Psoas muscle (tissue), 7 donors: ENCODE measurements at regions not wholly inside any gene's neighbourhood (a gene's known extent, or its start where the extent isn't known, plus 50 kb on each side); places are given as distances from the start of the nearest gene placed in this dataset.
"Not testable (repeated sequence)": the region's sequence is repeated elsewhere in the genome, so short reads cannot be mapped to it uniquely, and the experiment has no call there.

Experiments used
- ATAC-seq, 4 donors: fragments of 200-7000 bp; cut with Tn5 transposase; one replicate each; pipeline ENCODE4 v1.9.1; 2020; ENCODE audit warnings: moderate library complexity in 3 of 4, mild to moderate bottlenecking in 2 of 4
- DNase-seq, 2 donors: peaks; one replicate each; pipeline ENCODE4 v3.0.0-alpha.2; 2020
- H3K27ac ChIP-seq: fragments of 200-600 bp; one replicate; pipeline ENCODE4 v1.8.0; 2022
- H3K27me3 ChIP-seq, 3 donors: fragments of 200-600 bp in 1 of 3; one replicate each; pipeline versions ENCODE4 v1.6.1 to v1.8.0; 2013 to 2022; ENCODE audit warnings: low read length in 2 of 3, mild to moderate bottlenecking in 2 of 3, moderate library complexity in 1 of 3; ENCODE audit not compliant: insufficient read depth in 3 of 3
- H3K36me3 ChIP-seq, 2 donors: fragments of 200-600 bp in 1 of 2; one replicate each; pipeline versions ENCODE4 v1.6.1 to v1.8.0; 2013 to 2022; ENCODE audit warnings: low read depth in 1 of 2, mild to moderate bottlenecking in 1 of 2, moderate library complexity in 1 of 2; ENCODE audit not compliant: insufficient read depth in 1 of 2
- H3K4me1 ChIP-seq: fragments of 200-600 bp; one replicate; pipeline ENCODE4 v1.8.0; 2022
- H3K4me3 ChIP-seq: fragments of 200-600 bp; one replicate; pipeline ENCODE4 v1.8.0; 2022; ENCODE audit warnings: mild to moderate bottlenecking
- H3K9me3 ChIP-seq: fragments of 200-600 bp; one replicate; pipeline ENCODE4 v1.8.0; 2022
- WGBS, 3 donors: extraction: QIAGEN DNeasy Blood & Tissue Kit; methylation state at CpG; one replicate each; pipeline versions ENCODE4 v1.1.6 to v1.1.7; 2013; 5-methylcytosine and 5-hydroxymethylcytosine counted together
- intact Hi-C, 2 donors: fragments of 100-400 bp; cut with DNase I; formaldehyde crosslinking; loops; one replicate each; pipeline versions ENCODE4 v1.11.0 to v1.14.2; 2022
- TF ChIP-seq, protein P1 (sequence below): fragments of 200-600 bp; IDR thresholded peaks from one replicate; pipeline ENCODE4 v1.8.0; 2022; ENCODE audit warnings: antibody characterized with exemption
- donor health status: healthy with polysubstance abuse.
- donor health status: DM: no; HTN: no; CAD: no; lungs with moderate emphysema.
- donor health status: Bipolar disorder and iron deficiency.
- donor health status: healthy.
- donor health status: DM: yes; HTN: yes; CAD: no.
- donor health status: DM: no; HTN: no; CAD: no.
- donor health status: DM: yes; HTN: yes; CAD: no.

GRCh38 chr2:61605245-61605644, 67.1 kb upstream of the XPO1 start:
- DNase-seq (no peak), ATAC-seq (no peak)
- H3K4me3 ChIP-seq: no peak overlapping the region
- no peaks in the 10 kb centered on the region for H3K4me1 ChIP-seq
- TF ChIP-seq, protein P1, sequence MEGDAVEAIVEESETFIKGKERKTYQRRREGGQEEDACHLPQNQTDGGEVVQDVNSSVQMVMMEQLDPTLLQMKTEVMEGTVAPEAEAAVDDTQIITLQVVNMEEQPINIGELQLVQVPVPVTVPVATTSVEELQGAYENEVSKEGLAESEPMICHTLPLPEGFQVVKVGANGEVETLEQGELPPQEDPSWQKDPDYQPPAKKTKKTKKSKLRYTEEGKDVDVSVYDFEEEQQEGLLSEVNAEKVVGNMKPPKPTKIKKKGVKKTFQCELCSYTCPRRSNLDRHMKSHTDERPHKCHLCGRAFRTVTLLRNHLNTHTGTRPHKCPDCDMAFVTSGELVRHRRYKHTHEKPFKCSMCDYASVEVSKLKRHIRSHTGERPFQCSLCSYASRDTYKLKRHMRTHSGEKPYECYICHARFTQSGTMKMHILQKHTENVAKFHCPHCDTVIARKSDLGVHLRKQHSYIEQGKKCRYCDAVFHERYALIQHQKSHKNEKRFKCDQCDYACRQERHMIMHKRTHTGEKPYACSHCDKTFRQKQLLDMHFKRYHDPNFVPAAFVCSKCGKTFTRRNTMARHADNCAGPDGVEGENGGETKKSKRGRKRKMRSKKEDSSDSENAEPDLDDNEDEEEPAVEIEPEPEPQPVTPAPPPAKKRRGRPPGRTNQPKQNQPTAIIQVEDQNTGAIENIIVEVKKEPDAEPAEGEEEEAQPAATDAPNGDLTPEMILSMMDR: no peak
- H3K27me3 ChIP-seq: no peaks in the 10 kb centered on the region
- no peaks in the 10 kb centered on the region for H3K9me3 ChIP-seq
- 85 to 91% (median 87%) methylated on average over 3 of the region's 3 CpGs for WGBS, 3 donors
- no peaks in the 10 kb centered on the region for H3K36me3 ChIP-seq
- intact Hi-C loops: no loop called here
- H3K27ac ChIP-seq: no peak overlapping the region

GRCh38 chr2:61604433-61604832, 66.3 kb upstream of the XPO1 start:
- intact Hi-C loops: no loop called here
- Histone ChIP-seq H3K36me3 (no peaks in the 10 kb centered on the region), H3K4me1 (no peaks in the 10 kb centered on the region), H3K27ac (no peak overlapping the region), H3K9me3 (no peaks in the 10 kb centered on the region), H3K4me3 (no peak overlapping the region), H3K27me3 (no peaks in the 10 kb centered on the region)
- DNase-seq (no peak), ATAC-seq (no peak)
- TF ChIP-seq, protein P1: no peak
- WGBS, 3 donors: 87 to 96% (median 91%) methylated on average over 2 of the region's 2 CpGs

- H3K27me3 ChIP-seq, H3K4me1 ChIP-seq, H3K27ac ChIP-seq, ATAC-seq, H3K36me3 ChIP-seq, H3K4me3 ChIP-seq, DNase-seq, intact Hi-C loops, H3K9me3 ChIP-seq: not testable (repeated sequence)
- WGBS, 3 donors: 92 to 97% (median 92%) methylated on average over 7 of the region's 7 CpGs
Measured at GRCh38 chr2:61598515-61599156, 60.5 kb upstream of the XPO1 start.

DNA sequence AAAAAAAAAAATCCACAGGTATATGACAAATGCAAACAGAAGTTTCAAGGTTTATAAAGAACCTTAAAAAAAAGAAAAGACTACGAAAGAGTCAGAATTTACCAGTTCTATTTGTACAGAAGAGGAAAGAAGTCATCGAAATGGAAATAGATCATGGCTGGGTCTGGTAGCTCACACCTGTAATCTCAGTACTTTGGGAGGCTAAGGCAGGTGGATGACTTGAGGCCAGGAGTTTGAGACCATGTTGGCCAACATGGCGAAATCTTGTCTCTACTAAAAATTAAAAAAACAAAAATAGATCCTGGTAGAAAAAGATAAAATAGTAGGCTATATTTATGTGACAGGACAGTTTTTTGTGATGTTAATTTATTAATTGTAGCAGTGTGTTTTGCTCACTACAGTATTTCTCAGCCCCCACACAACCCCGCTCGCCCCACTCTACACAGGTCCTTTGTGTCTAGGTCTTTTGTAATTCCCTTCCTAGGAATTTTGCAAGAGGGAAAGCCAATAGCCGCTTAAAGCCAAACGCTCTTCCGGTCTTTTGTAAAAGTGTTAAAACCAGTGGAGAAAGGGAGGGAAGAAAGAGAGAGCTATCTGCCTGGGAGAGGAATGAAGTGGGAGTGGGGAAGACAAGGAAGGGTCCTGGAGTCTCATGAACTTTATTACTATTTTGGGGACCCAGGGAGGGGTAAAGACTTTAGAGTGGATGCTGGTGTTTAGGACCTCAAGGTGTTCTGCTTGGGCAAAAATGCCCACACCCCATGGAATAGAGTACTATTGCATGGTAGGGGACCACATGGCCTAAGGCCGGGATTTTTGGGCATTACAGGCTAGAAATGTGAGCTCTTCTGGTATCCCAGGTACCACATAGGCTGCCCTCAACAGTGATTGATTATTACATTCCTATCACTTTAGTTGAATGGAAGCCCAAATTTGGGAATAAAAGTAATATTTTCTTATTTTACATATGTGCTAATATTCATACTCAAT, 59.4 kb upstream of the XPO1 start:
- 81 to 87% (median 81%) methylated on average over 9 of the region's 9 CpGs for WGBS, 3 donors
- Histone ChIP-seq H3K36me3 (no peaks in the 10 kb centered on the region), H3K9me3 (no peaks in the 10 kb centered on the region), H3K27ac (no peak overlapping the region), H3K27me3 (no peaks in the 10 kb centered on the region), H3K4me3 (no peak overlapping the region), H3K4me1 (no peaks in the 10 kb centered on the region)
- intact Hi-C loops: no loop called here
- no peak for DNase-seq
- TF ChIP-seq, protein P1: no peak
- no peak for ATAC-seq

DNA sequence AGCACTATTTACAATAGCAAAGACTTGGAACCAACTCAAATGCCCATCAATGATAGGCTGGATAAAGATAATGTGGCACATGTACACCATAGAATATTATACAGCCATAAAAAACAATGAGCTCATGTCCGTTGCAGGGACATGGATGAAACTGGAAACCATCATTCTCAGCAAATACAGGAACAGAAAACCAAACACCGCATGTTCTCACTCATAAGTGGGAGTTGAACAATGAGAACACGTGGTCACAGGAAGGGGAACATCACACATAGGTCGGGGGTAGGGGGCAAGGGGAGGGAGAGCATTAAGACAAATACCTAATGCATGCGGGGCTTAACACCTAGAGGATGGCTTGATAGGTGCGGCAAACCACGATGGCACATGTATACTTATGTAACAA, 56.0 kb upstream of the XPO1 start:
- WGBS, 3 donors: 81 to 87% (median 82%) methylated on average over 7 of the region's 7 CpGs
- H3K9me3 ChIP-seq, H3K36me3 ChIP-seq, H3K27me3 ChIP-seq, DNase-seq, H3K4me3 ChIP-seq, ATAC-seq, H3K4me1 ChIP-seq, intact Hi-C loops, H3K27ac ChIP-seq: not testable (repeated sequence)

GRCh38 chr2:61593648-61594047, 55.5 kb upstream of the XPO1 start:
- H3K36me3 ChIP-seq, H3K27me3 ChIP-seq, intact Hi-C loops, DNase-seq, H3K27ac ChIP-seq, H3K4me3 ChIP-seq, H3K4me1 ChIP-seq, H3K9me3 ChIP-seq, ATAC-seq: not testable (repeated sequence)
- WGBS, 3 donors: 71 to 74% (median 71%) methylated on average over 3 of the region's 3 CpGs
